Naive thymus-derived CD4-positive, alpha-beta T cell (primary cell): ENCODE measurements at regions not wholly inside any gene's neighbourhood (a gene's known extent, or its start where the extent isn't known, plus 50 kb on each side); places are given as distances from the start of the nearest gene placed in this dataset.

Experiments used
- ATAC-seq: fragments of 150-1000 bp; cut with Tn5 transposase; 2 replicates; pipeline ENCODE4 v1.10.0; 2021; ENCODE audit warnings: mild to moderate bottlenecking, moderate library complexity
- CTCF ChIA-PET: fragments of 350-600 bp; sonication (Branson Sonifier 250); formaldehyde crosslinking; loops from one replicate; lab custom pipeline; 2021; ENCODE audit warnings: antibody characterized with exemption; lab: Charles Lee
- POLR2A ChIA-PET: fragments of 350-600 bp; sonication (Branson Sonifier 250); formaldehyde crosslinking; loops from one replicate; lab custom pipeline; 2021; ENCODE audit warnings: antibody characterized with exemption, inconsistent platforms; lab: Charles Lee
- DNase-seq, 9 donors: peaks; one replicate each; pipeline versions ENCODE4 v3.0.0 to v3.0.0-alpha.2; 2020 to 2022; ENCODE audit warnings: mixed read lengths in 1 of 9
- H3K27ac ChIP-seq: one replicate; pipeline ENCODE4 v1.7.0; 2013; ENCODE audit warnings: mild to moderate bottlenecking, low read depth, low read length, moderate library complexity
- H3K27me3 ChIP-seq, 2 donors: one replicate each; pipeline ENCODE4 v1.7.0; 2013; ENCODE audit warnings: low read length in 2 of 2, mild to moderate bottlenecking in 2 of 2, moderate library complexity in 2 of 2; ENCODE audit not compliant: control insufficient read depth in 2 of 2, insufficient read depth in 2 of 2
- H3K36me3 ChIP-seq, 3 experiments: 1 replicate in 2 of 3; 2 replicates in 1 of 3; pipeline ENCODE4 v1.7.0; 2013; ENCODE audit warnings: low read length in 3 of 3, mild to moderate bottlenecking in 3 of 3, moderate library complexity in 1 of 3; ENCODE audit not compliant: insufficient read depth in 3 of 3, control insufficient read depth in 2 of 3
- H3K4me1 ChIP-seq, 2 donors: one replicate each; pipeline ENCODE4 v1.7.0; 2013; ENCODE audit warnings: low read length in 2 of 2, mild to moderate bottlenecking in 2 of 2, moderate library complexity in 1 of 2; ENCODE audit not compliant: control insufficient read depth in 2 of 2, insufficient read depth in 2 of 2
- H3K4me3 ChIP-seq: 2 replicates; pipeline ENCODE4 v1.7.0; 2013; ENCODE audit warnings: mild to moderate bottlenecking, low read length
- H3K9me3 ChIP-seq, 3 experiments: 1 replicate in 2 of 3; 2 replicates in 1 of 3; pipeline ENCODE4 v1.7.0; 2013; ENCODE audit warnings: low read length in 3 of 3; ENCODE audit not compliant: control insufficient read depth in 2 of 3
- H3K27ac Mint-ChIP-seq, 9 donors: one replicate each; pipeline ENCODE4 v1.8.0; 2020 to 2022; ENCODE audit warnings: mixed read lengths in 9 of 9, mild to moderate bottlenecking in 8 of 9, moderate library complexity in 5 of 9, inconsistent platforms in 2 of 9
- H3K27me3 Mint-ChIP-seq, 5 donors: one replicate each; pipeline ENCODE4 v1.8.0; 2021 to 2022; ENCODE audit warnings: mixed read lengths in 5 of 5, mild to moderate bottlenecking in 1 of 5
- H3K36me3 Mint-ChIP-seq, 5 donors: one replicate each; pipeline ENCODE4 v1.8.0; 2020 to 2022; ENCODE audit warnings: mixed read lengths in 5 of 5, mild to moderate bottlenecking in 3 of 5, inconsistent platforms in 1 of 5
- H3K4me1 Mint-ChIP-seq, 7 donors: one replicate each; pipeline ENCODE4 v1.8.0; 2020 to 2022; ENCODE audit warnings: mixed read lengths in 7 of 7, mild to moderate bottlenecking in 3 of 7, inconsistent platforms in 1 of 7
- H3K4me3 Mint-ChIP-seq, 10 donors: one replicate each; pipeline ENCODE4 v1.8.0; 2020 to 2022; ENCODE audit warnings: mild to moderate bottlenecking in 10 of 10, mixed read lengths in 10 of 10, moderate library complexity in 6 of 10, inconsistent platforms in 2 of 10
- H3K9me3 Mint-ChIP-seq, 11 donors: one replicate each; pipeline ENCODE4 v1.8.0; 2020 to 2022; ENCODE audit warnings: mixed read lengths in 11 of 11, mild to moderate bottlenecking in 4 of 11, inconsistent platforms in 1 of 11, moderate library complexity in 1 of 11
- intact Hi-C, 2 donors: fragments of 100-400 bp; cut with micrococcal nuclease; formaldehyde crosslinking; loops; one replicate each; pipeline ENCODE4 v1.15.1; 2023

GRCh38 chr10:22476601-22477321 is 131.5 kb downstream of the SPAG6 start:
- H3K9me3 Mint-ChIP-seq = peaks cover 0 to 1% (median 0%) of the 10 kb centered on the region in 11 donors
- peaks cover 5 to 26% (median 17%) of the 10 kb centered on the region in 7 donors for H3K4me1 Mint-ChIP-seq
- DNase-seq (peak in 1 of 9 donors; percentile 6), ATAC-seq (no peak)
- peaks cover 56 to 66% (median 62%) of the 10 kb centered on the region in 5 donors for H3K27me3 Mint-ChIP-seq
- intact Hi-C loops = loop anchor here in 1 of 2 donors (5.0 kb wide), 1 partner anchor 134 kb away; no protein-coding TSS in a partner anchor
- Histone ChIP-seq H3K27me3 (peaks cover 26 to 29% of the 10 kb centered on the region in 2 donors), H3K9me3 (no peaks in the 10 kb centered on the region), H3K36me3 (no peaks in the 10 kb centered on the region), H3K4me1 (peaks cover 6 to 7% of the 10 kb centered on the region in 2 donors), H3K27ac (no peak overlapping the region), H3K4me3 (peak overlapping the region; percentile 12)
- peak overlapping the region in 1 of 9 donors; percentile 46 for H3K27ac Mint-ChIP-seq
- peaks cover 0 to 4% (median 0%) of the 10 kb centered on the region in 5 donors for H3K36me3 Mint-ChIP-seq
- CTCF ChIA-PET = no interaction called here
- POLR2A ChIA-PET = no interaction called here
- peak overlapping the region; percentile 37 to 89 (median 67) for H3K4me3 Mint-ChIP-seq

GRCh38 chr10:22477334-22478287 is 132.3 kb downstream of the SPAG6 start:
- Mint-ChIP-seq H3K9me3 (peaks cover 0 to 1% (median 0%) of the 10 kb centered on the region in 11 donors), H3K36me3 (peaks cover 0 to 4% (median 0%) of the 10 kb centered on the region in 5 donors), H3K4me3 (peak overlapping the region in 6 of 10 donors; percentile 39 to 89 (median 72)), H3K27ac (no peak overlapping the region), H3K4me1 (peaks cover 5 to 34% (median 23%) of the 10 kb centered on the region in 7 donors), H3K27me3 (peaks cover 48 to 62% (median 55%) of the 10 kb centered on the region in 5 donors)
- ChIA-PET CTCF (no interaction called here), POLR2A (no interaction called here)
- no peak for DNase-seq
- intact Hi-C loops = loop anchor here in 1 of 2 donors (5.0 kb wide), 1 partner anchor 135 kb away; no protein-coding TSS in a partner anchor
- H3K36me3 ChIP-seq = no peaks in the 10 kb centered on the region
- peaks cover 6 to 7% of the 10 kb centered on the region in 2 donors for H3K4me1 ChIP-seq
- no peak overlapping the region for H3K27ac ChIP-seq
- H3K27me3 ChIP-seq = peaks cover 25 to 28% of the 10 kb centered on the region in 2 donors
- ATAC-seq = no peak
- H3K4me3 ChIP-seq = no peak overlapping the region
- H3K9me3 ChIP-seq = no peaks in the 10 kb centered on the region

GRCh38 chr10:22478555-22479334 is 133.4 kb downstream of the SPAG6 start:
- no peak overlapping the region for H3K4me3 ChIP-seq
- no peak overlapping the region for H3K4me3 Mint-ChIP-seq
- H3K36me3 Mint-ChIP-seq = peaks cover 0 to 4% (median 0%) of the 10 kb centered on the region in 5 donors
- CTCF ChIA-PET = no interaction called here
- POLR2A ChIA-PET = no interaction called here
- peaks cover 0 to 1% (median 0%) of the 10 kb centered on the region in 11 donors for H3K9me3 Mint-ChIP-seq
- no peaks in the 10 kb centered on the region for H3K9me3 ChIP-seq
- intact Hi-C loops = loop anchor here in 1 of 2 donors (5.0 kb wide), 1 partner anchor 136 kb away; no protein-coding TSS in a partner anchor
- H3K27me3 Mint-ChIP-seq = peaks cover 39 to 52% (median 50%) of the 10 kb centered on the region in 5 donors
- no peak for DNase-seq
- H3K27ac Mint-ChIP-seq = no peak overlapping the region
- peaks cover 6 to 7% of the 10 kb centered on the region in 2 donors for H3K4me1 ChIP-seq
- H3K36me3 ChIP-seq = no peaks in the 10 kb centered on the region
- peaks cover 14 to 24% of the 10 kb centered on the region in 2 donors for H3K27me3 ChIP-seq
- ATAC-seq = no peak
- H3K27ac ChIP-seq = no peak overlapping the region
- H3K4me1 Mint-ChIP-seq = peaks cover 5 to 41% (median 30%) of the 10 kb centered on the region in 7 donors

GRCh38 chr10:22479419-22479818 is 134.1 kb downstream of the SPAG6 start:
- ChIA-PET CTCF (no interaction called here), POLR2A (no interaction called here)
- Mint-ChIP-seq H3K36me3 (peaks cover 0 to 4% (median 0%) of the 10 kb centered on the region in 5 donors), H3K9me3 (peaks cover 0 to 1% (median 0%) of the 10 kb centered on the region in 11 donors), H3K4me1 (peaks cover 5 to 41% (median 30%) of the 10 kb centered on the region in 7 donors), H3K27me3 (peaks cover 32 to 48% (median 43%) of the 10 kb centered on the region in 5 donors), H3K4me3 (no peak overlapping the region), H3K27ac (no peak overlapping the region)
- peaks cover 13 to 22% of the 10 kb centered on the region in 2 donors for H3K27me3 ChIP-seq
- no peaks in the 10 kb centered on the region for H3K36me3 ChIP-seq
- peaks cover 6 to 7% of the 10 kb centered on the region in 2 donors for H3K4me1 ChIP-seq
- no peak for DNase-seq
- no peak for ATAC-seq
- no peak overlapping the region for H3K4me3 ChIP-seq
- intact Hi-C loops = loop anchor here in 1 of 2 donors (5.0 kb wide), 1 partner anchor 137 kb away; no protein-coding TSS in a partner anchor
- no peaks in the 10 kb centered on the region for H3K9me3 ChIP-seq
- no peak overlapping the region for H3K27ac ChIP-seq

GRCh38 chr10:22481106-22481505 is 135.8 kb downstream of the SPAG6 start:
- peaks cover 0 to 1% (median 0%) of the 10 kb centered on the region in 11 donors for H3K9me3 Mint-ChIP-seq
- Histone ChIP-seq H3K9me3 (no peaks in the 10 kb centered on the region), H3K4me3 (no peak overlapping the region), H3K36me3 (no peaks in the 10 kb centered on the region), H3K27ac (no peak overlapping the region), H3K4me1 (peaks cover 6% of the 10 kb centered on the region in 2 donors), H3K27me3 (peaks cover 6 to 9% of the 10 kb centered on the region in 2 donors)
- ATAC-seq (no peak), DNase-seq (no peak)
- peaks cover 0 to 29% (median 23%) of the 10 kb centered on the region in 7 donors for H3K4me1 Mint-ChIP-seq
- no peak overlapping the region for H3K4me3 Mint-ChIP-seq
- H3K27ac Mint-ChIP-seq = no peak overlapping the region
- intact Hi-C loops = no loop called here
- H3K36me3 Mint-ChIP-seq = peaks cover 0 to 2% (median 0%) of the 10 kb centered on the region in 5 donors
- ChIA-PET CTCF (no interaction called here), POLR2A (no interaction called here)
- H3K27me3 Mint-ChIP-seq = peaks cover 16 to 34% (median 28%) of the 10 kb centered on the region in 5 donors
